ENCODE measurements at regions not wholly inside any gene's neighbourhood (a gene's known extent, or its start where the extent isn't known, plus 50 kb on each side); places are given as distances from the start of the nearest gene placed in this dataset.

DNA sequence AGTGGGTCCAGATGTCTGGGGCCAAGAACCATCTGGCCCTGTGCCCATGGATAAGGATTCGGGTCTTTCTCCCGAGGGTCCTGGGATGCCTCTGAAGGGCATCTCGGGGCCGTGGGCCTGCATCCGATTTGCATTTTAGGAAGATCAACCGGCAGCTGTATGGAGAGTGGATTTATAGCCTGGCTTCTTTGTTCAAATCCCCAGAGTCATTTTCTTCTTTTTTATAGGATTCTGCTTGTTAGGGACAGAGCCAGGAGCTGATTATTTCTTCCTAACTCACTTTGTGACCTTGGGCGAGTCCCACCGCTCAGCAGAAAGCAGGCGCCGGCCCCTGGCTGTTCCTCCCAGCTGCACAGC, 52.9 kb upstream of the APCDD1L start:
- no peak overlapping the region for H3K4me2 ChIP-seq (ENCODE audit: control insufficient read depth, insufficient read depth)
- ATAC-seq (no peak), FAIRE-seq (no peak), DNase-seq (ENCODE audit: low read depth, low spot score) (no peak)
- H2AFZ ChIP-seq (ENCODE audit: control insufficient read depth, low read depth, low read length): no peak overlapping the region
- intact Hi-C loops (cut with micrococcal nuclease; ENCODE audit: unreplicated experiment): no loop called here
- H3K27ac ChIP-seq (ENCODE audit: control insufficient read depth, insufficient read depth): no peak overlapping the region
- H3K27me3 ChIP-seq (replicated peaks in 1 of 2; ENCODE audit: control insufficient read depth in 2 of 2, insufficient read depth in 2 of 2, low read length in 1 of 2): peaks cover 0 to 3% of the 10 kb centered on the region in 2 experiments; a peak in 2 of 4 replicates
- in situ Hi-C loops (cut with MboI): loop anchor here (25.0 kb wide), 1 partner anchor 1244 kb away; no protein-coding TSS in a partner anchor
- POLR2A ChIA-PET: no interaction called here
- no peak overlapping the region for H3K9ac ChIP-seq (ENCODE audit: control insufficient read depth, insufficient read depth, low read length)
- H4K20me1 ChIP-seq (ENCODE audit: control insufficient read depth, insufficient read depth): no peaks in the 10 kb centered on the region
- RAD21 ChIA-PET (ENCODE audit: unreplicated experiment): no interaction called here
- no peaks in the 10 kb centered on the region for H3K4me1 ChIP-seq (ENCODE audit: control insufficient read depth, insufficient read depth, low read length)
- no peaks in the 10 kb centered on the region for H3K79me2 ChIP-seq (ENCODE audit: control insufficient read depth, insufficient read depth, low read length)
- no peak overlapping the region for H3K4me3 ChIP-seq
- 47% methylated on average over 10 of the region's 10 CpGs for WGBS (ENCODE audit: insufficient coverage, insufficient replicate concordance, low lambda C conversion rate, missing lambda C conversion rate)
- no peaks in the 10 kb centered on the region for H3K36me3 ChIP-seq (ENCODE audit: control insufficient read depth in 2 of 2, insufficient read depth in 2 of 2, low read length in 1 of 2)
- CTCF ChIA-PET: no interaction called here
- TF ChIP-seq SP1 (IDR thresholded peaks at IDR 0.05; ENCODE audit: low read depth, low read length): no peak
- no peak for TF ChIP-seq GABPA (IDR thresholded peaks at IDR 0.05; ENCODE audit: low read depth)
- no peak for TF ChIP-seq POLR2AphosphoS2 (IDR thresholded peaks at IDR 0.05; ENCODE audit: low read depth, low read length)
- TF ChIP-seq TBL1XR1 (IDR thresholded peaks at IDR 0.05; ENCODE audit: low read depth, low read length): no peak
- TF ChIP-seq ZNF24 (IDR thresholded peaks at IDR 0.05): no peak
- TF ChIP-seq RFX5 (IDR thresholded peaks at IDR 0.05; ENCODE audit: low read depth, low read length): no peak
- BruUV-seq (replicated peaks): no TSS peak
- SMC1A ChIA-PET (ENCODE audit: uncharacterized antibody, unreplicated experiment): no interaction called here
- no peaks in the 10 kb centered on the region for H3K9me3 ChIP-seq (replicated peaks; ENCODE audit: control insufficient read depth, insufficient read depth, low read length)

DNA sequence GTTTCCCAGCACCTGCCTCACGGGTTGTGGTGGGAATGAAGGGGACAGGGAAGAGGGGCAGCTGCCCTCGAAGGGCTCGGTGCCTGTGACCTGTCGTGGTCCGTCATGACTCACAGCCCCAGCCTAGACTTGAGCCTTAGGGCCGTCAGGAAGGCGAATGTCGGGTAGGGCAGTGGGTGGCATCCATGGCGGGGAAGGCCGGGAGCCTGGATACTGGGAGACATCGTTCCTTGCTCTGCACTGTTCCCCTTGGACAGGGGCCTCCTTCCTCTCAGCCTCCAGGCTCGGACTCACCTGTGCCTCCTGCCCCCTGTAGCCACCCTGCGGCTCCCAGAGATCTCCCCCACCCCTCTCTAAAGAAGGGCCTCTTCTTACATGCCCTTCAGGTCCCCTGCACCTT, 52.2 kb upstream of the APCDD1L start:
- Histone ChIP-seq H4K20me1 (ENCODE audit: control insufficient read depth, insufficient read depth) (no peaks in the 10 kb centered on the region), H3K27ac (ENCODE audit: control insufficient read depth, insufficient read depth) (no peak overlapping the region), H3K27me3 (replicated peaks in 1 of 2; ENCODE audit: control insufficient read depth in 2 of 2, insufficient read depth in 2 of 2, low read length in 1 of 2) (peaks cover 0 to 3% of the 10 kb centered on the region in 2 experiments; a peak in 2 of 4 replicates), H3K9me3 (replicated peaks; ENCODE audit: control insufficient read depth, insufficient read depth, low read length) (no peaks in the 10 kb centered on the region), H3K4me3 (no peak overlapping the region), H3K4me1 (ENCODE audit: control insufficient read depth, insufficient read depth, low read length) (no peaks in the 10 kb centered on the region), H3K79me2 (ENCODE audit: control insufficient read depth, insufficient read depth, low read length) (no peaks in the 10 kb centered on the region), H3K9ac (ENCODE audit: control insufficient read depth, insufficient read depth, low read length) (no peak overlapping the region), H2AFZ (ENCODE audit: control insufficient read depth, low read depth, low read length) (no peak overlapping the region), H3K4me2 (ENCODE audit: control insufficient read depth, insufficient read depth) (no peak overlapping the region), H3K36me3 (ENCODE audit: control insufficient read depth in 2 of 2, insufficient read depth in 2 of 2, low read length in 1 of 2) (no peaks in the 10 kb centered on the region)
- DNase-seq (ENCODE audit: low read depth, low spot score) (no peak), ATAC-seq (no peak), FAIRE-seq (no peak)
- TF ChIP-seq HDAC6 (IDR thresholded peaks at IDR 0.05; ENCODE audit: unreplicated experiment): no peak
- TF ChIP-seq SMAD5 (IDR thresholded peaks at IDR 0.05; ENCODE audit: low read depth): no peak
- TF ChIP-seq, protein P1, sequence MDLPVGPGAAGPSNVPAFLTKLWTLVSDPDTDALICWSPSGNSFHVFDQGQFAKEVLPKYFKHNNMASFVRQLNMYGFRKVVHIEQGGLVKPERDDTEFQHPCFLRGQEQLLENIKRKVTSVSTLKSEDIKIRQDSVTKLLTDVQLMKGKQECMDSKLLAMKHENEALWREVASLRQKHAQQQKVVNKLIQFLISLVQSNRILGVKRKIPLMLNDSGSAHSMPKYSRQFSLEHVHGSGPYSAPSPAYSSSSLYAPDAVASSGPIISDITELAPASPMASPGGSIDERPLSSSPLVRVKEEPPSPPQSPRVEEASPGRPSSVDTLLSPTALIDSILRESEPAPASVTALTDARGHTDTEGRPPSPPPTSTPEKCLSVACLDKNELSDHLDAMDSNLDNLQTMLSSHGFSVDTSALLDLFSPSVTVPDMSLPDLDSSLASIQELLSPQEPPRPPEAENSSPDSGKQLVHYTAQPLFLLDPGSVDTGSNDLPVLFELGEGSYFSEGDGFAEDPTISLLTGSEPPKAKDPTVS (IDR thresholded peaks at IDR 0.05; ENCODE audit: low read depth, low read length): no peak
- TF ChIP-seq ZNF24 (IDR thresholded peaks at IDR 0.05): no peak
- no peak for TF ChIP-seq MTA3 (IDR thresholded peaks at IDR 0.05; ENCODE audit: borderline replicate concordance, low read length)
- TF ChIP-seq ATF7 (IDR thresholded peaks at IDR 0.05; ENCODE audit: low read depth): no peak
- 26% methylated on average over 13 of the region's 13 CpGs for WGBS (ENCODE audit: insufficient coverage, insufficient replicate concordance, low lambda C conversion rate, missing lambda C conversion rate)
- ChIA-PET POLR2A (no interaction called here), CTCF (no interaction called here), RAD21 (ENCODE audit: unreplicated experiment) (no interaction called here), SMC1A (ENCODE audit: uncharacterized antibody, unreplicated experiment) (no interaction called here)
- no TSS peak for BruUV-seq (replicated peaks)
- intact Hi-C loops (cut with micrococcal nuclease; ENCODE audit: unreplicated experiment) (no loop called here), in situ Hi-C loops (cut with MboI) (loop anchor here (25.0 kb wide), 1 partner anchor 1245 kb away; no protein-coding TSS in a partner anchor)

All from GM12878 (cell line).